Natural killer cell (primary cell): ENCODE measurements at regions not wholly inside any gene's neighbourhood (a gene's known extent, or its start where the extent isn't known, plus 50 kb on each side); places are given as distances from the start of the nearest gene placed in this dataset.
A peak's percentile ranks its signal among the peaks of the same experiment; 100 is the strongest.

Source experiments
- ATAC-seq, 3 donors: fragments of 150-1000 bp in 2 of 3; fragments of 200-7000 bp in 1 of 3; cut with Tn5 transposase; 1 replicate in 1 of 3; 2 replicates in 2 of 3; pipeline ENCODE4 v1.10.0; 2021; ENCODE audit warnings: mild to moderate bottlenecking in 2 of 3, moderate library complexity in 2 of 3
- DNase-seq, 2 donors: peaks; one replicate each; pipeline versions ENCODE4 v3.0.0 to v3.0.0-alpha.2; 2013 to 2021; ENCODE audit warnings: mixed read lengths in 1 of 2
- H3K27ac ChIP-seq: one replicate; pipeline ENCODE4 v1.5.1; 2013; ENCODE audit warnings: mild to moderate bottlenecking, low read length
- H3K27me3 ChIP-seq: one replicate; pipeline ENCODE4 v1.6.1; 2013; ENCODE audit warnings: low read length; ENCODE audit not compliant: control insufficient read depth, insufficient read depth
- H3K36me3 ChIP-seq: one replicate; pipeline ENCODE4 v1.6.1; 2013; ENCODE audit warnings: low read length; ENCODE audit not compliant: control insufficient read depth, insufficient read depth
- H3K4me1 ChIP-seq: one replicate; pipeline ENCODE4 v1.6.1; 2013; ENCODE audit warnings: low read length; ENCODE audit not compliant: control insufficient read depth, insufficient read depth
- H3K4me3 ChIP-seq: one replicate; pipeline ENCODE4 v1.5.1; 2013; ENCODE audit warnings: low read length
- H3K9me3 ChIP-seq: one replicate; pipeline ENCODE4 v1.6.1; 2013; ENCODE audit warnings: low read length; ENCODE audit not compliant: control insufficient read depth, insufficient read depth
- H3K27ac Mint-ChIP-seq, 2 donors: one replicate each; pipeline ENCODE4 v1.8.0; 2022; ENCODE audit warnings: mild to moderate bottlenecking in 2 of 2, mixed read lengths in 2 of 2, moderate library complexity in 1 of 2
- H3K27me3 Mint-ChIP-seq, 2 donors: one replicate each; pipeline ENCODE4 v1.8.0; 2022; ENCODE audit warnings: low read depth in 2 of 2, mixed read lengths in 2 of 2
- H3K36me3 Mint-ChIP-seq: one replicate; pipeline ENCODE4 v1.8.0; 2022; ENCODE audit warnings: mixed read lengths
- H3K4me1 Mint-ChIP-seq, 2 donors: one replicate each; pipeline ENCODE4 v1.8.0; 2022; ENCODE audit warnings: mixed read lengths in 2 of 2
- H3K4me3 Mint-ChIP-seq: one replicate; pipeline ENCODE4 v1.8.0; 2022; ENCODE audit warnings: mild to moderate bottlenecking, moderate library complexity, mixed read lengths
- H3K9me3 Mint-ChIP-seq, 2 donors: one replicate each; pipeline ENCODE4 v1.8.0; 2022; ENCODE audit warnings: mixed read lengths in 2 of 2
- CTCF ChIP-seq: fragments of 200-600 bp; IDR thresholded peaks from one replicate; pipeline ENCODE4 v1.8.0; 2022; ENCODE audit warnings: antibody characterized with exemption
- WGBS: methylation state at CpG from one replicate; pipeline ENCODE4 v1.1.7; 2013; ENCODE audit warnings: missing lambda C conversion rate; ENCODE audit not compliant: insufficient coverage; 5-methylcytosine and 5-hydroxymethylcytosine counted together
- intact Hi-C: fragments of 100-400 bp; cut with micrococcal nuclease; formaldehyde crosslinking; loops from one replicate; pipeline ENCODE4 v1.14.2; 2022

- no peaks in the 10 kb centered on the region for H3K4me1 ChIP-seq
- Mint-ChIP-seq H3K4me3 (no peak overlapping the region), H3K4me1 (no peaks in the 10 kb centered on the region), H3K27me3 (peaks cover 10 to 17% of the 10 kb centered on the region in 2 donors), H3K27ac (no peak overlapping the region), H3K9me3 (no peaks in the 10 kb centered on the region), H3K36me3 (no peaks in the 10 kb centered on the region)
- H3K27me3 ChIP-seq = no peaks in the 10 kb centered on the region
- WGBS = 76% methylated on average over 1 of the region's 1 CpG
- intact Hi-C loops = no loop called here
- peak in 1 of 2 donors; percentile 7 for DNase-seq
- no peaks in the 10 kb centered on the region for H3K36me3 ChIP-seq
- H3K27ac ChIP-seq = no peak overlapping the region
- H3K9me3 ChIP-seq = no peaks in the 10 kb centered on the region
- no peak for TF ChIP-seq CTCF
- no peak for ATAC-seq
- no peak overlapping the region for H3K4me3 ChIP-seq
Measured at GRCh38 chr15:93420050-93420452, 331.0 kb upstream of the RGMA start.

- Mint-ChIP-seq H3K4me3 (no peak overlapping the region), H3K36me3 (no peaks in the 10 kb centered on the region), H3K27ac (no peak overlapping the region), H3K4me1 (no peaks in the 10 kb centered on the region), H3K27me3 (peaks cover 16 to 18% of the 10 kb centered on the region in 2 donors), H3K9me3 (no peaks in the 10 kb centered on the region)
- DNase-seq (no peak), ATAC-seq (no peak)
- no peak for TF ChIP-seq CTCF
- Histone ChIP-seq H3K27ac (no peak overlapping the region), H3K9me3 (no peaks in the 10 kb centered on the region), H3K4me1 (no peaks in the 10 kb centered on the region), H3K27me3 (no peaks in the 10 kb centered on the region), H3K36me3 (no peaks in the 10 kb centered on the region), H3K4me3 (no peak overlapping the region)
- WGBS = 86% methylated on average over 3 of the region's 6 CpGs
- intact Hi-C loops = no loop called here
Measured at GRCh38 chr15:93418566-93418965, 329.6 kb upstream of the RGMA start.

GRCh38 chr15:93417631-93418030 lies 328.6 kb upstream of the RGMA start:
- no peaks in the 10 kb centered on the region for H3K9me3 Mint-ChIP-seq
- H3K27me3 Mint-ChIP-seq = peaks cover 16 to 18% of the 10 kb centered on the region in 2 donors
- no peaks in the 10 kb centered on the region for H3K27me3 ChIP-seq
- no peak for TF ChIP-seq CTCF
- H3K4me3 Mint-ChIP-seq = no peak overlapping the region
- no peak for ATAC-seq
- no peaks in the 10 kb centered on the region for H3K4me1 ChIP-seq
- no peaks in the 10 kb centered on the region for H3K36me3 Mint-ChIP-seq
- H3K27ac ChIP-seq = no peak overlapping the region
- no peaks in the 10 kb centered on the region for H3K9me3 ChIP-seq
- H3K27ac Mint-ChIP-seq = no peak overlapping the region
- WGBS = 76% methylated on average over 6 of the region's 6 CpGs
- no peak overlapping the region for H3K4me3 ChIP-seq
- intact Hi-C loops = no loop called here
- H3K4me1 Mint-ChIP-seq = no peaks in the 10 kb centered on the region
- no peaks in the 10 kb centered on the region for H3K36me3 ChIP-seq
- DNase-seq = no peak

- intact Hi-C loops = no loop called here
- Mint-ChIP-seq H3K27ac (no peak overlapping the region), H3K27me3 (peaks cover 15 to 18% of the 10 kb centered on the region in 2 donors), H3K4me1 (no peaks in the 10 kb centered on the region), H3K4me3 (no peak overlapping the region), H3K9me3 (no peaks in the 10 kb centered on the region), H3K36me3 (no peaks in the 10 kb centered on the region)
- no peaks in the 10 kb centered on the region for H3K4me1 ChIP-seq
- no peaks in the 10 kb centered on the region for H3K27me3 ChIP-seq
- H3K27ac ChIP-seq = no peak overlapping the region
- H3K4me3 ChIP-seq = no peak overlapping the region
- ATAC-seq (no peak), DNase-seq (no peak)
- H3K36me3 ChIP-seq = no peaks in the 10 kb centered on the region
- 76% methylated on average over 6 of the region's 6 CpGs for WGBS
- no peak for TF ChIP-seq CTCF
- no peaks in the 10 kb centered on the region for H3K9me3 ChIP-seq
Measured at GRCh38 chr15:93417156-93417555, 328.1 kb upstream of the RGMA start.
